ENCODE measurements at regions not wholly inside any gene's neighbourhood (a gene's known extent, or its start where the extent isn't known, plus 50 kb on each side); places are given as distances from the start of the nearest gene placed in this dataset.
"Not testable (repeated sequence)": the region's sequence is repeated elsewhere in the genome, so short reads cannot be mapped to it uniquely, and the experiment has no call there.

- intact Hi-C loops (cut with micrococcal nuclease): not testable (repeated sequence)
These were observed 441.9 kb downstream of the TOX3 start for GRCh38 chr16:52104993-52105392.

- intact Hi-C loops (cut with micrococcal nuclease): no loop called here
These were observed 443.2 kb downstream of the TOX3 start for GRCh38 chr16:52103791-52104190.

GRCh38 chr16:52101246-52101645 lies 445.7 kb downstream of the TOX3 start:
- intact Hi-C loops (cut with micrococcal nuclease): no loop called here

- intact Hi-C loops (cut with micrococcal nuclease): no loop called here
These were observed 447.6 kb downstream of the TOX3 start for GRCh38 chr16:52099382-52099781.

- intact Hi-C loops (cut with micrococcal nuclease): no loop called here
These were observed 451.5 kb downstream of the TOX3 start for GRCh38 chr16:52095471-52095870.

- intact Hi-C loops (cut with micrococcal nuclease): no loop called here
These were observed 454.8 kb downstream of the TOX3 start for GRCh38 chr16:52092126-52092525.

GRCh38 chr16:52090080-52090479 lies 456.9 kb downstream of the TOX3 start:
- intact Hi-C loops (cut with micrococcal nuclease): no loop called here

GRCh38 chr16:52089476-52089875 lies 457.5 kb downstream of the TOX3 start:
- intact Hi-C loops (cut with micrococcal nuclease): no loop called here

- intact Hi-C loops (cut with micrococcal nuclease): no loop called here
These were observed 460.0 kb downstream of the TOX3 start for GRCh38 chr16:52086901-52087300.

GRCh38 chr16:52078716-52079655 lies 468.0 kb downstream of the TOX3 start:
- intact Hi-C loops (cut with micrococcal nuclease): no loop called here

GRCh38 chr16:52077607-52078006 lies 469.3 kb downstream of the TOX3 start:
- intact Hi-C loops (cut with micrococcal nuclease): no loop called here

- intact Hi-C loops (cut with micrococcal nuclease): no loop called here
These were observed 470.1 kb downstream of the TOX3 start for GRCh38 chr16:52076801-52077201.

GRCh38 chr16:52076332-52076731 lies 470.6 kb downstream of the TOX3 start:
- intact Hi-C loops (cut with micrococcal nuclease): no loop called here

- intact Hi-C loops (cut with micrococcal nuclease): no loop called here
These were observed 472.8 kb downstream of the TOX3 start for GRCh38 chr16:52074133-52074532.

GRCh38 chr16:52073024-52073423 lies 473.9 kb downstream of the TOX3 start:
- intact Hi-C loops (cut with micrococcal nuclease): no loop called here

- intact Hi-C loops (cut with micrococcal nuclease): no loop called here
These were observed 475.8 kb downstream of the TOX3 start for GRCh38 chr16:52071101-52071500.

GRCh38 chr16:52070341-52071057 lies 476.4 kb downstream of the TOX3 start:
- intact Hi-C loops (cut with micrococcal nuclease): no loop called here

GRCh38 chr16:52069866-52070265 lies 477.1 kb downstream of the TOX3 start:
- intact Hi-C loops (cut with micrococcal nuclease): no loop called here

- intact Hi-C loops (cut with micrococcal nuclease): no loop called here
These were observed 478.4 kb downstream of the TOX3 start for GRCh38 chr16:52068447-52069074.

- intact Hi-C loops (cut with micrococcal nuclease): no loop called here
These were observed 480.0 kb downstream of the TOX3 start for GRCh38 chr16:52066962-52067361.

GRCh38 chr16:52056259-52056658 lies 490.7 kb downstream of the TOX3 start:
- intact Hi-C loops (cut with micrococcal nuclease): no loop called here

- intact Hi-C loops (cut with micrococcal nuclease): no loop called here
These were observed 491.6 kb downstream of the TOX3 start for GRCh38 chr16:52055381-52055780.

All from T-helper 1 cell treated with Interleukin-12 subunit alpha and Interleukin-12 subunit beta and Interleukin-4 antibody, amounts not matched to agents 30 ng/mL and 1 ng/mL, for 36 hours (primary cell).